H9 (cell line): ENCODE measurements at regions not wholly inside any gene's neighbourhood (a gene's known extent, or its start where the extent isn't known, plus 50 kb on each side); places are given as distances from the start of the nearest gene placed in this dataset.

ENCODE experiments used
- DNase-seq: peaks from one replicate; pipeline ENCODE4 v3.0.0-alpha.2; 2017
- H2AFZ ChIP-seq: one replicate; pipeline ENCODE4 v1.6.1; 2013; ENCODE audit warnings: mild to moderate bottlenecking, low read length, control low read depth, moderate library complexity
- H2AK5ac ChIP-seq: 2 replicates; pipeline ENCODE4 v1.6.1; 2013; ENCODE audit warnings: low read length, control low read depth, mixed read lengths; ENCODE audit not compliant: insufficient read length
- H2BK120ac ChIP-seq: one replicate; pipeline ENCODE4 v1.6.1; 2013; ENCODE audit warnings: low read depth, mild to moderate bottlenecking, low read length, control low read depth, inconsistent platforms; ENCODE audit not compliant: poor library complexity, severe bottlenecking
- H2BK12ac ChIP-seq: 2 replicates; pipeline ENCODE4 v1.6.1; 2013; ENCODE audit warnings: low read length, control low read depth, mixed read lengths, low read depth; ENCODE audit not compliant: insufficient read length
- H2BK15ac ChIP-seq: 2 replicates; pipeline ENCODE4 v1.6.1; 2013; ENCODE audit warnings: low read depth, low read length, control low read depth
- H2BK20ac ChIP-seq: one replicate; pipeline ENCODE4 v1.6.1; 2013; ENCODE audit warnings: low read depth, mild to moderate bottlenecking, low read length, control low read depth, inconsistent platforms; ENCODE audit not compliant: poor library complexity, severe bottlenecking
- H2BK5ac ChIP-seq: 2 replicates; pipeline ENCODE4 v1.6.1; 2013; ENCODE audit warnings: low read length, control low read depth, mixed read lengths; ENCODE audit not compliant: insufficient read length
- H3K14ac ChIP-seq: 2 replicates; pipeline ENCODE4 v1.6.1; 2013; ENCODE audit warnings: low read length, control low read depth; ENCODE audit not compliant: insufficient read depth
- H3K18ac ChIP-seq: 2 replicates; pipeline ENCODE4 v1.6.1; 2013; ENCODE audit warnings: low read depth, mild to moderate bottlenecking, mixed read lengths, low read length, control low read depth; ENCODE audit not compliant: insufficient read length
- H3K23ac ChIP-seq: 2 replicates; pipeline ENCODE4 v1.6.1; 2013; ENCODE audit warnings: low read length, control low read depth, mixed read lengths, low read depth; ENCODE audit not compliant: insufficient read length
- H3K23me2 ChIP-seq: 2 replicates; pipeline ENCODE4 v1.6.1; 2013; ENCODE audit warnings: low read depth, mild to moderate bottlenecking, mixed read lengths, low read length, control low read depth; ENCODE audit not compliant: insufficient read length, poor library complexity, severe bottlenecking
- H3K27ac ChIP-seq: 2 replicates; pipeline ENCODE4 v1.5.1; 2013; ENCODE audit warnings: low read length, control low read depth, mixed read lengths, low read depth; ENCODE audit not compliant: insufficient read length
- H3K27me3 ChIP-seq: 2 replicates; pipeline ENCODE4 v1.6.1; 2013; ENCODE audit warnings: low read length, control low read depth, inconsistent platforms; ENCODE audit not compliant: insufficient read depth
- H3K4ac ChIP-seq: 2 replicates; pipeline ENCODE4 v1.6.1; 2013; ENCODE audit warnings: low read depth, mild to moderate bottlenecking, control low read depth, inconsistent platforms, low read length, moderate library complexity
- H3K4me1 ChIP-seq: 2 replicates; pipeline ENCODE4 v1.6.1; 2013; ENCODE audit warnings: low read length, control low read depth, inconsistent platforms; ENCODE audit not compliant: insufficient read depth
- H3K4me2 ChIP-seq: 2 replicates; pipeline ENCODE4 v1.6.1; 2013; ENCODE audit warnings: low read length, control low read depth, mixed read lengths; ENCODE audit not compliant: insufficient read length, insufficient read depth
- H3K56ac ChIP-seq: 2 replicates; pipeline ENCODE4 v1.6.1; 2013; ENCODE audit warnings: low read depth, mild to moderate bottlenecking, mixed read lengths, low read length, control low read depth; ENCODE audit not compliant: insufficient read length
- H3K79me1 ChIP-seq: 2 replicates; pipeline ENCODE4 v1.6.1; 2013; ENCODE audit warnings: low read depth, mild to moderate bottlenecking, moderate library complexity, low read length, control low read depth, inconsistent platforms; ENCODE audit not compliant: insufficient read depth, poor library complexity, severe bottlenecking
- H3K79me2 ChIP-seq: 2 replicates; pipeline ENCODE4 v1.6.1; 2013; ENCODE audit warnings: low read length, control low read depth, inconsistent platforms; ENCODE audit not compliant: insufficient read depth
- H3K9ac ChIP-seq: 2 replicates; pipeline ENCODE4 v1.6.1; 2013; ENCODE audit warnings: low read length, control low read depth, mixed read lengths; ENCODE audit not compliant: insufficient read length; ENCODE audit errors: extremely low read depth
- H3K9me3 ChIP-seq: one replicate; pipeline ENCODE4 v1.6.1; 2013; ENCODE audit warnings: low read depth, low read length, inconsistent platforms; ENCODE audit not compliant: control insufficient read depth
- H3T11ph ChIP-seq: one replicate; pipeline ENCODE4 v1.6.1; 2013; ENCODE audit warnings: mild to moderate bottlenecking, low read length, control low read depth, inconsistent platforms
- H4K20me1 ChIP-seq: one replicate; pipeline ENCODE4 v1.6.1; 2013; ENCODE audit not compliant: control insufficient read depth, insufficient read length, insufficient read depth
- H4K5ac ChIP-seq: 2 replicates; pipeline ENCODE4 v1.6.1; 2013; ENCODE audit warnings: low read depth, mild to moderate bottlenecking, mixed read lengths, low read length, control low read depth; ENCODE audit not compliant: insufficient read length
- H4K8ac ChIP-seq: replicated peaks from 2 replicates; pipeline ENCODE4 v1.6.1; 2013; ENCODE audit warnings: low read length, control low read depth, mixed read lengths, low read depth; ENCODE audit not compliant: insufficient read length
- H4K91ac ChIP-seq: 2 replicates; pipeline ENCODE4 v1.6.1; 2013; ENCODE audit warnings: low read depth, mild to moderate bottlenecking, moderate library complexity, mixed read lengths, low read length, control low read depth; ENCODE audit not compliant: insufficient read length
- H3K27ac Mint-ChIP-seq, 3 experiments: 2 replicates in 2 of 3; 3 replicates in 1 of 3; pipeline ENCODE4 v1.8.0; 2020 to 2021; ENCODE audit warnings: mixed read lengths in 3 of 3, mild to moderate bottlenecking in 1 of 3, moderate library complexity in 1 of 3
- H3K27me3 Mint-ChIP-seq: 2 replicates; pipeline ENCODE4 v1.8.0; 2021; ENCODE audit warnings: low read depth, mild to moderate bottlenecking, moderate library complexity, mixed read lengths
- H3K36me3 Mint-ChIP-seq, 3 experiments: 2 replicates in 2 of 3; 3 replicates in 1 of 3; pipeline ENCODE4 v1.8.0; 2020 to 2021; ENCODE audit warnings: low read depth in 3 of 3, mixed read lengths in 3 of 3; ENCODE audit not compliant: insufficient read depth in 1 of 3
- H3K4me1 Mint-ChIP-seq, 2 experiments: 2 replicates each; pipeline ENCODE4 v1.8.0; 2020; ENCODE audit warnings: mixed read lengths in 2 of 2
- H3K4me3 Mint-ChIP-seq, 2 experiments: 2 replicates in 1 of 2; 3 replicates in 1 of 2; pipeline ENCODE4 v1.8.0; 2020 to 2021; ENCODE audit warnings: mild to moderate bottlenecking in 2 of 2, mixed read lengths in 2 of 2, moderate library complexity in 1 of 2
- H3K9me3 Mint-ChIP-seq, 2 experiments: 2 replicates in 1 of 2; 3 replicates in 1 of 2; pipeline ENCODE4 v1.8.0; 2020; ENCODE audit warnings: mild to moderate bottlenecking in 2 of 2, mixed read lengths in 2 of 2, moderate library complexity in 1 of 2
- CTCF ChIP-seq: fragments of 200-600 bp; sonication (generic); conservative IDR thresholded peaks from 3 replicates; pipeline ENCODE4 v1.8.0; 2021; ENCODE audit warnings: antibody characterized with exemption, mild to moderate bottlenecking
- WGBS: extraction: QIAGEN DNeasy Blood & Tissue Kit; methylation state at CpG from one replicate; pipeline ENCODE4 v1.1.7; 2013; ENCODE audit warnings: missing lambda C conversion rate, low lambda C conversion rate, mixed read lengths; ENCODE audit not compliant: insufficient read length; ENCODE audit errors: extremely low coverage; 5-methylcytosine and 5-hydroxymethylcytosine counted together

GRCh38 chr22:33192156-33192555 is 134.0 kb upstream of the SYN3 start:
- no peaks in the 10 kb centered on the region for H3K23me2 ChIP-seq
- TF ChIP-seq CTCF: no peak
- no peak for DNase-seq
- no peak overlapping the region for H2BK15ac ChIP-seq
- no CpG with 5 or more reads among the region's 2 CpGs for WGBS
- no peak overlapping the region for H3K4me2 ChIP-seq
- H4K20me1 ChIP-seq: no peaks in the 10 kb centered on the region
- no peaks in the 10 kb centered on the region for H3K79me1 ChIP-seq
- no peak overlapping the region for H4K91ac ChIP-seq
- no peaks in the 10 kb centered on the region for H3K4me1 ChIP-seq
- no peak overlapping the region for H3K14ac ChIP-seq
- no peak overlapping the region for H3K27ac ChIP-seq
- no peaks in the 10 kb centered on the region for H3K27me3 ChIP-seq
- no peak overlapping the region for H3K27ac Mint-ChIP-seq
- H4K8ac ChIP-seq: no peak overlapping the region
- no peaks in the 10 kb centered on the region for H3K36me3 Mint-ChIP-seq
- no peak overlapping the region for H3K23ac ChIP-seq
- no peaks in the 10 kb centered on the region for H3K9me3 Mint-ChIP-seq
- no peak overlapping the region for H3K4ac ChIP-seq
- H3K56ac ChIP-seq: no peak overlapping the region
- no peak overlapping the region for H3K9ac ChIP-seq
- H2BK20ac ChIP-seq: no peak overlapping the region
- no peak overlapping the region for H2BK5ac ChIP-seq
- peaks cover 45% of the 10 kb centered on the region for H3K27me3 Mint-ChIP-seq
- H4K5ac ChIP-seq: no peak overlapping the region
- H3K79me2 ChIP-seq: no peaks in the 10 kb centered on the region
- H2BK12ac ChIP-seq: no peak overlapping the region
- no peak overlapping the region for H2AK5ac ChIP-seq
- no peak overlapping the region for H2AFZ ChIP-seq
- H3K4me1 Mint-ChIP-seq: peaks cover 2 to 13% of the 10 kb centered on the region in 2 experiments; a peak in 2 of 4 replicates
- no peak overlapping the region for H3T11ph ChIP-seq
- no peak overlapping the region for H3K4me3 Mint-ChIP-seq
- no peak overlapping the region for H3K18ac ChIP-seq
- H3K9me3 ChIP-seq: no peaks in the 10 kb centered on the region
- no peak overlapping the region for H2BK120ac ChIP-seq
